HEK293 (cell line): ENCODE measurements at regions not wholly inside any gene's neighbourhood (a gene's known extent, or its start where the extent isn't known, plus 50 kb on each side); places are given as distances from the start of the nearest gene placed in this dataset.

Experiments
- ZNF140 ChIP-seq: fragments of 450-650 bp; formaldehyde crosslinking; IDR thresholded peaks from 2 replicates; pipeline ENCODE4 v1.5.1; 2016; ENCODE audit warnings: missing biosample characterization, missing genetic modification characterization
- ZNF76 ChIP-seq: fragments of 450-650 bp; formaldehyde crosslinking; IDR thresholded peaks from 2 replicates; pipeline ENCODE4; 2016; ENCODE audit warnings: low read depth, missing biosample characterization, missing genetic modification characterization, borderline replicate concordance
- TF ChIP-seq, protein P1 (sequence below): fragments of 450-650 bp; formaldehyde crosslinking; IDR thresholded peaks from 2 replicates; pipeline ENCODE4 v1.5.1; 2016; ENCODE audit warnings: missing biosample characterization, missing genetic modification characterization
- TF ChIP-seq, protein P2 (sequence below): fragments of 450-650 bp; formaldehyde crosslinking; IDR thresholded peaks from 2 replicates; pipeline ENCODE4 v1.5.1; 2016; ENCODE audit warnings: missing biosample characterization, missing genetic modification characterization

DNA sequence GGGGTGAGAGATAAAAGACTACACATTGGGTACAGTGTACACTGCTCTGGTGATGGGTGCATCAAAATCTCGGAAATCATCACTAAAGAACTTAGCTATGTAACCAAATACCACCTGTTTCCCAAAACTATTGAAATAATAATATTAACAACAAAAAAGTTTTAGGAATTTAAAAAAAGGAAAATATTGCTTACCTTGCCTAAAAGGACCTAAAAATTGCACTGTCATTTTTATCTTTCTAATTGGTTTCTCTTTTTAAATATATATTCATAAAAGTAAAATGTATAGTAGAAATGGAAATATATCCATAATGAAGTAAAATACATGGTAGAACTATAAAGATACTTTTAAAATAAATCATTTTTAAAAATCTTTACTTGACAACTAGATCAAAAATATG, 719.3 kb upstream of the RGS18 start:
- TF ChIP-seq, protein P1, sequence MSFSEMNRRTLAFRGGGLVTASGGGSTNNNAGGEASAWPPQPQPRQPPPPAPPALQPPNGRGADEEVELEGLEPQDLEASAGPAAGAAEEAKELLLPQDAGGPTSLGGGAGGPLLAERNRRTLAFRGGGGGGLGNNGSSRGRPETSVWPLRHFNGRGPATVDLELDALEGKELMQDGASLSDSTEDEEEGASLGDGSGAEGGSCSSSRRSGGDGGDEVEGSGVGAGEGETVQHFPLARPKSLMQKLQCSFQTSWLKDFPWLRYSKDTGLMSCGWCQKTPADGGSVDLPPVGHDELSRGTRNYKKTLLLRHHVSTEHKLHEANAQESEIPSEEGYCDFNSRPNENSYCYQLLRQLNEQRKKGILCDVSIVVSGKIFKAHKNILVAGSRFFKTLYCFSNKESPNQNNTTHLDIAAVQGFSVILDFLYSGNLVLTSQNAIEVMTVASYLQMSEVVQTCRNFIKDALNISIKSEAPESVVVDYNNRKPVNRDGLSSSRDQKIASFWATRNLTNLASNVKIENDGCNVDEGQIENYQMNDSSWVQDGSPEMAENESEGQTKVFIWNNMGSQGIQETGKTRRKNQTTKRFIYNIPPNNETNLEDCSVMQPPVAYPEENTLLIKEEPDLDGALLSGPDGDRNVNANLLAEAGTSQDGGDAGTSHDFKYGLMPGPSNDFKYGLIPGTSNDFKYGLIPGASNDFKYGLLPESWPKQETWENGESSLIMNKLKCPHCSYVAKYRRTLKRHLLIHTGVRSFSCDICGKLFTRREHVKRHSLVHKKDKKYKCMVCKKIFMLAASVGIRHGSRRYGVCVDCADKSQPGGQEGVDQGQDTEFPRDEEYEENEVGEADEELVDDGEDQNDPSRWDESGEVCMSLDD (tag by site-specific recombination): no peak
- TF ChIP-seq, protein P2, sequence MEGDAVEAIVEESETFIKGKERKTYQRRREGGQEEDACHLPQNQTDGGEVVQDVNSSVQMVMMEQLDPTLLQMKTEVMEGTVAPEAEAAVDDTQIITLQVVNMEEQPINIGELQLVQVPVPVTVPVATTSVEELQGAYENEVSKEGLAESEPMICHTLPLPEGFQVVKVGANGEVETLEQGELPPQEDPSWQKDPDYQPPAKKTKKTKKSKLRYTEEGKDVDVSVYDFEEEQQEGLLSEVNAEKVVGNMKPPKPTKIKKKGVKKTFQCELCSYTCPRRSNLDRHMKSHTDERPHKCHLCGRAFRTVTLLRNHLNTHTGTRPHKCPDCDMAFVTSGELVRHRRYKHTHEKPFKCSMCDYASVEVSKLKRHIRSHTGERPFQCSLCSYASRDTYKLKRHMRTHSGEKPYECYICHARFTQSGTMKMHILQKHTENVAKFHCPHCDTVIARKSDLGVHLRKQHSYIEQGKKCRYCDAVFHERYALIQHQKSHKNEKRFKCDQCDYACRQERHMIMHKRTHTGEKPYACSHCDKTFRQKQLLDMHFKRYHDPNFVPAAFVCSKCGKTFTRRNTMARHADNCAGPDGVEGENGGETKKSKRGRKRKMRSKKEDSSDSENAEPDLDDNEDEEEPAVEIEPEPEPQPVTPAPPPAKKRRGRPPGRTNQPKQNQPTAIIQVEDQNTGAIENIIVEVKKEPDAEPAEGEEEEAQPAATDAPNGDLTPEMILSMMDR: no peak
- TF ChIP-seq ZNF76 (tag by site-specific recombination): no peak
- TF ChIP-seq ZNF140 (tag by site-specific recombination): no peak
